Right hindlimb (tissue), 1 donor: ENCODE measurements at regions not wholly inside any gene's neighbourhood (a gene's known extent, or its start where the extent isn't known, plus 50 kb on each side); places are given as distances from the start of the nearest gene placed in this dataset.

Experiments used
- DNase-seq: peaks from one replicate; pipeline ENCODE4 v3.0.0-alpha.2; 2018

DNA sequence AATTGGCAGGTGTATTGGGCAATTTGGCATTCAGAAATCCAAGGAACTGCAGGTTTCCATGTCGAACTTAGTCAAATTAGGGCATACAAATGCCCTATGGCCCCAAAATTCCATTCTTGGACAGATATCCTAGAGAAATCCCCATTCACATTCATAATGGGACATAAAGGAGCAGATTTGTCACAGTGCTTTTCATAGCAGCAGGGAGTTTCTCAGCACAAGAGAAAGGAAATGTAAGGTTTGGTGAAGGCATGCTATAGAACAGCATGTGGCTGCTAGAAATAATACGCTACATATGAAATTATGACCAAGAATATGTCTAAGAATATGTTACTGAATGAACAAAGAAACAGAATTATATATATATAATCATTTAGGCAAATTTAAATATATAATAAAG lies 437.5 kb upstream of the BOD1L1 start:
- no peak for DNase-seq

DNA sequence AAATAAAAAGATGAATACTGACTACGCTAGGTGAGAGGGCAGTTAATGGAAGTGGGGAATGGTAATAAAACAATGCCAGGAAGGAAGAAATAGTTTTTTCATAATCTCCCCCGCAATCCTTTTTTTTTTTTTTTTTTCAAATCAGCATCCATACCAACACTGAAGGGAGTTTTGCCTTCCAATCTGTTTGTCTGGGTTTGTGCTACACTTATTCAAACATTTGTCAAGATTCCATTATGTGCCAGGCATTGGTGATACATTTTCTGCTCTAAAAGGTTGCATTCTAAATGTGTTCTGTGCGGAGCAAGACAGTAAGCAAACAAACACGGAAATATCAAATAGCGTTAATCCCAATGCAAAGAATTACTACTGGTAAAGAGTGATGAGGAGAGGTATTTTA lies 437.9 kb upstream of the BOD1L1 start:
- DNase-seq: no peak

DNA sequence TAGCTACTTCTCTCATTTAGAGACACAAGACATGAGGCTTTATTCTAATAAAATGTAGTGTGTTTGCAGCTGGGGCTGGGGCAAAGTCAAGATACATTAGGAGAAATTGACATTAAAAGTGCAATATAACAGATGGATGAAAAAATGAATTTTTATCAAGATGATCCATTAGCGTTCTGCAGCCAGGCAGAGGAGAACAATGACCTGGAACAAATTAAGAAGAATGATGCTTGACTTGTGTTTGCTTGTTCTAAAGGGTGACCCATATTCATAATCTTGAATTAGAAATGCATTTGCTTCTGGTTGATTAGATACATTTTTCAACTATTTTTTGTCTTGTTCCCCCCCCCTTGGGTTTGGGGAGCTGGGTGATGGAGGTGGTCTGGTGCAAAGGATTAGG lies 439.5 kb upstream of the BOD1L1 start:
- DNase-seq: no peak

DNA sequence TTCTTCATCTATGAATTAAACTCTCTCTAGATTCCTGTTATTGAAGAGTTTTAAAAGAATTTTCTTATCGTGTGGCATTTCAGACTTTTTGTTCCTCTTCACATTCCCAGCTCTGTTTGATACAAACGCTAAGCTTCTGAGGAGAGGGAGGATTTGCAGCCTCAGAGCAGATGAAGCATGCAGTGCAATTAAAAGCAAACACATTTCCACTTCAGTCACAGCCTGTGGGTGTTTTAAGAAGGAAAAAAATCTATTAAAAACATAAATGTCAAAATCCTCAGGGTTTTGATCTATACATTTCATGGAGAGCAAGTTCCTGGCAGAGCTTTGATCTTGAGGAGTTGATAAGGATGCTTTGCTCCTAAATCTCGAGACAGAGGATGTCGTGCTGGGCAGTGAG lies 442.4 kb upstream of the BOD1L1 start:
- DNase-seq: no peak

DNA sequence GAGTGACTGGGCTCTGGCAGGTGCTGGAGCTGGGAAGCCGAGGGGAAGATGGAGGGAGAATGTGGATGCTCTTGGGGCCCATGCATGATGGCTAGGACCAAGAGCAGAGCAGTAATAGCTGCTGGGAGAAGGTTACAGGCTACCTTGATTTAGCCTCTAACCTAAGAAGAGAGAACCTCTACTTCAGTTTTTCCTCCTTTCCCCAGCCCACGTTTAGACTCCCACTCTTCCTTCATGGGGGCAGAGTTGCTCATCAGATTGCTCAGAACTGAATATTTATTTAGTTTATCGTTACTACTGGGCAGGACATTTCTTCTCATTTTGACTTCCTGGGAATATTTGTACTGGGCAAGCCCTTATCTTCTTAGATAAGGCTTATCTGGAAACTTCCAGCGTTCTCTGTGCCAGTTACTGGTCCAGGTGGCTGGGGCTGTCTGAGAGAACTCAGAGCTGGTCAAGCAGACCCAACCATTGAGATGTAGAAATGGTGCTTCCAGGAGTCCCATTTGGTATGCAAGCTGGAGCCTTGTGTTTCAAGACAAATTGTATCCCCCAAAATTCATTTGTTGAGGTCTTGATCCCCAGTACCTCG lies 442.9 kb upstream of the BOD1L1 start:
- DNase-seq: no peak

DNA sequence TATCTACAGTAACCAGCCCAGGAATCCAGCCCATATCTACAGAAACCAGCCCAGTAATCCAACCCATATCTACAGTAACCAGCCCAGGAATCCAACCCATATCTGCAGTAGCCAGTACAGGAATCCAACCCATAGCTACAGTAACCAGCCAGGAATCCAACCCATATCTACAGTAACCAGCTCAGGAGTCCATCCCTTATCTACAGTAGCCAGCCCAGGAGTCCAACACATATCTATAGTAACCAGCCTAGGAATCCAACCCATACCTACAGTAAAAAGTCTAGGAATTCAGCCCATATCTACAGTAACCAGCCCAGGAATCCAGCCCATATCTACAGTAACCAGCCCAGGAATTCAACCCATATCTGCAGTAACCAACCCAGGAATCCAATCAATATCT lies 445.0 kb upstream of the BOD1L1 start:
- DNase-seq: no peak

DNA sequence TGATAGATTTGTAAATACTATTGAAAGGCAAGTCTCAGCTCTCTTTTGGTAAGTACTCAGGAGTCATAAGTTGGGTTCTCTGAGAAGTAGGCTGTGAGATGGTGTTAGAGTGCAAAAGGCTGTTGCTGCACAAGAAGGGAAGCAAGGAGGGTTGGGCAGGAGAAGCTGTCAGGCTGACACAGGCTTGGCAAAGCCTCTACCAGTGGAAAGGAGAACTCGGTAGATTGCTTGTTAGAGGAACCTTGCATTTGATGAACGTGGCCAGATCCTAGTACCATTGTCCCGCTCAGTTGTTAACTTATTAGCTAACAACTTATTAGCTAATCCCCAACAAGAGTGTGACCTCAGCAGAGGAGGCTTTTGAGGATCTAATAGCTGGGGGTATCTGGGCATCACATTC lies 449.3 kb upstream of the BOD1L1 start:
- DNase-seq: no peak

DNA sequence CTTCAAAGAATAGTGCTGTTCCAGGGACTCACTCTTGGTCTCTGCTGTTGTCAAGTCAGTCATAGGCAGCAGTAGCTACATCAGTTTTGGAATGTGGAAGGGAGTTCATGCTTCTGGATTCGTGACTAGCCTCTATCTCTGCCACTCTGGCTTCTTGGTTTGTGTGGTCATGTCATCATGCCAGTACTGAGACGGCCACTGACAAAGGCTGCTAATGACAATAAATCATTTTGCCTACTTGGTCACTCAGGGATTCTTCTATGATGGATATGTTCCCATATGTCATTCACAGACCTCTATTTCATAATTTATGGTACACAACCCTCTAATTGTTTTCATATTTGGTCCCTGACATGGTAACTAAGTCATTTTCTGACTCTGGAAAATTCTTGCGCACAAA lies 450.8 kb upstream of the BOD1L1 start:
- no peak for DNase-seq

DNA sequence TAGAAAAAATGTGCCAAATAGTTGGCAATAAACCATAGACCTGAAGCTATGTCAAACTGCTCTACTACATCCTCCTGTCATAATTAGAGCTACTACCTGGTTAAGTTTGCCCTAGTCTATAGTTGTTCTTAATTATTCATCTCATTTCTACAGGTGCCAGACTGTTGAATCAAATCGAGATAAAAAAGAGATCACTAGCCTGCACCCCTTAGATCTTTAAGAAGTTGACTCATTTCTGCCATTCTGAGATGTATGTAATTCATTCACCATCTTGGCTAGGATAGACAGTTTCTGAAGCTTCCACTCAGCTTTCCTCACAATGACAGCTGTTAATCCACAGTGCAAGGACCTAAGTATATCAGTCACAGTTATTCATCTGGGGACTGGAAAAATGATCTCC lies 452.1 kb upstream of the BOD1L1 start:
- no peak for DNase-seq

DNA sequence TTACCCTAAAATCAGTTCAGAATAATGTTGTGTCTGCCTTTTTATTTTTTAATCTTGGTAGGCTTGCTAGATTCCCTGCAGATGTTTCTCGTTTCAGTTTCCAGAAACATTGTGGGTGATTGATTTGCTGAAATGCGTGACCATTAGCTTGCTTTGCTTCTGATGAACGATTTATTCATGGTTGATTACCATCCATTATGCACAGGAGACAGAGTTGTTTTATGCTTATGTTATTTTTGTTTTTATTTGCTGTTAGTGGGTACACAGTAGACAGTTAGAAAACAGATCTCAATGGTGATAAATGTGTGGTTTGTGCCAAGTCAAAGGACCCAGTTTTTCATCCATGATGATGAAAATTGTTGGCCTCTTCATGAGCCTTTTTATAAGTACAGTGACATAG lies 455.6 kb upstream of the BOD1L1 start:
- no peak for DNase-seq

DNA sequence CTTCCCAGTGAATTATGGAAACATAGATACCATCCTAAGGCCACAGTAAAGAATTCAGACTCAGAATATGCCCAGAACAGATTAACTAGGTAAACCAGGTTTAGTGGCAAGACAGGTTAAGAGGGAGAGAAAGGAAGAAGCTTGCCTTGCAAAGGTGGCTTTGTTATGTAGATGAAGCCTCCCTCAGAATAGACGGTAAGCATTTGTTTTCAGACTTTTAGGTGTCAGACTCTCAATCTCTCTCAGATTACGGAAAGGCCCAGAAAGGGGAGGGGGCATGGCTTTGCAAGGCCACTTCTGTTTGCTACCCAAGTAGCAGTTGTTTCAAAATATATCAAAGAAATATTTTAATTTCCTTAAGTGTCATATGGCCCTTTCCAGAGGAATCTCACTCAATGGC lies 457.1 kb upstream of the BOD1L1 start:
- DNase-seq: no peak

DNA sequence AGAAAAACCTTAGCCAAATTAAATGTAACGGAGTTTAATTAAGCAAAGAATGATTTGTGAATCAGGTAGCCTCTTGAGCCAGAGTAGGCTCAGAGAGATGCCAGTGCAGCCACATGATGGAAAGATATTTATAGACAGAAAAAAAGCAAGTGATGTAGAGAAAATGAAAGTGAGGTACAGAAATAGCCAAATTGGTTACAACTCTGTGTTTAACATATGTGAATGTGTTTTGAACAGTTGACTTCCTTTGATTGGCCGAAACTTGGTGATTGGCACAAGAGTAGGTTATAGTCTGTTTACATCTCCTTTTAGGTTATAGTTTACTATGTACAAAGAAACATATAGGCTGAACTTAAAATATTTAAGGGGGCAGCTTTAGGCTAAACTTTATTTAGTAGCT lies 459.9 kb upstream of the BOD1L1 start:
- DNase-seq: no peak

DNA sequence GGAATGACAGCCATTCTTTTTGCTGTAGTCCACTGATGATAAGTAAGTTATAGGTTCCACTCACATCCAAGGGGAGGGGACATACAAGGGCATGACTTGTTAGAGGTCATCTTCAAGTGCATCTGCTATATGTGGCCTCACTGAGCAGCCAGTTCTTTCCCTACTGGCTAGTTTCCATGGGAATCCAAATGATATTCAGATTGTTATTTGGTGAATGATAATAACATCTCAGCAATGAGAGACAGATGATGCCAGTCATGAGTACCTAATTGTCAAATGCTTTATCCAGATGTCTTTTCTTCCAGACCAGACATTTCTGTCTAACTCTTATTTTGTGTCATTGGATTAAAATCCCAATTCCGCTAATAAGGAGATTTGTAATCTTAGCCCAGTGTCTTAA lies 460.4 kb upstream of the BOD1L1 start:
- DNase-seq: no peak

DNA sequence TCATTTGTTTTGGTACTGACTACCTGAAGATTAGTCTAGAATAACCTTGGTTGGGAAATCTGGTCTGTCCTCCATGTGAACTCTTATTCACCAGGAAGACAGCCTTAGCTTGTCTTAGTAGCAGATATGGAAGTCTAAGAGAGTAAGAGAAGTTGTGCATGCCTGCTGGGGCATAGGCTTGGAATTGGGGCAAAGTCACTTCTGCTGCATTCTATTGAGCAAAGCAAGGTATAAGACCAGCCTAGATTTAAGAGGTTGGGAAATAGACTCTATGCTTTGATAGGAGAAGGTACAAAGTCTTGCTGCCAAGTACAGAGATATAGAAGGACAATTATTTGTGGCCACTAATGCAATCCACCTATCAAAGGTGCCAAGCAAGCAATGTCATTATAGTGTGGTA lies 464.0 kb upstream of the BOD1L1 start:
- no peak for DNase-seq

DNA sequence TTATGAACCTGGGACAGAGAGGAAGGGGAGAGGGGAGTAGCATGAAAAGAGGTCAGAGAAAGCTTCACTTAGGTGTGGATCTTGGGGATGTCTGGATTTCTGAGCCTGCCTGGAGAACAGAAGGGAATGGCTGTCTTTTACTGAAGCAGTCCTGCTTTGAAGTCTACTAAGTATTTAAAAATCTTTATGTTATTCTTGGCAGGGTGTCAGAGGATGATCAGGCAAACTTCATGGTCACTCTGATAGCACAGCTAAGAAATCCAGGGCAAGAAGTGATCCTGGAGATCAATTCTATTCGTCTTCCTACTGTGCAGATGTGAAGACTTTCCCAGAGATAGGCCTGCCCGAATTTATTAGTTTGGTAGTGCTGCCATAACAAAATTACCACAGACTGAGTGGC lies 464.4 kb upstream of the BOD1L1 start:
- no peak for DNase-seq

DNA sequence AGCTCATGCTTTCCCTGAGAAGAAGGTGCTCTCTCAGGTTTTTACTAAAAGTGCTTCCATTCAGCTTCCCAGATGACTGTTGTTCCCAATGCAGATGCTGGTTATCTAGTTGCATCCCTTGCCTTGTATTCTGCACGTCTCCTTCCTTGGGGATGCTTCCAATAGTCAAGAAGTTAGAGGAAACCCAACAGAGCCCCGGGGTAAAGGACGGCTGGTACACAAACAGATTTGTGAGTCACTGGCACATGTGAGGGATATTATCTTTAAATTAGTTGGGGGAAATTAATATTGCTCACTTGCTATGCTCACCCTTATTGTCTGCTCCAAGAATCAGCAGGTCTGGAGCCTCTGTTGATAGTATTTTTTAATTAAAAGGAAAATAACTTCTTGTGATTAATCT lies 465.2 kb upstream of the BOD1L1 start:
- no peak for DNase-seq

DNA sequence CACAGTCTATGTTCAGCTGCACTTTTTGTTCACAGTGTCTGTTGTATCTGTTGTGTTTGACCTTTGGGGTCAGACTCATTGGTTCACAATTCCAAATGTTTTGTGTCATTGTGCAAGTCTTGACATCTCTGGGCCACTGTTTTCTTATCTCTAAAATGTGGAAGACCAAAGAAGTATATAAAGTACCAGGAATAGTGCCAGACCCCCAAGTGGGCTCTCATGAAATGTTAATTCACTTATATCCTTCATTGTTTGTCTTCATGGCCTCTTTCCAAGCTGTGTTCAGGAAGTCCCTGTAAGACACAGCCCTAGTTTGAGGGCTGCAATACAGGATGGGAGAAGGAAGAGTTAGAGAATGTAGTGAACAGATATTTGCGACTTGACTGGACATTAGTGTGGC lies 468.3 kb upstream of the BOD1L1 start:
- no peak for DNase-seq

DNA sequence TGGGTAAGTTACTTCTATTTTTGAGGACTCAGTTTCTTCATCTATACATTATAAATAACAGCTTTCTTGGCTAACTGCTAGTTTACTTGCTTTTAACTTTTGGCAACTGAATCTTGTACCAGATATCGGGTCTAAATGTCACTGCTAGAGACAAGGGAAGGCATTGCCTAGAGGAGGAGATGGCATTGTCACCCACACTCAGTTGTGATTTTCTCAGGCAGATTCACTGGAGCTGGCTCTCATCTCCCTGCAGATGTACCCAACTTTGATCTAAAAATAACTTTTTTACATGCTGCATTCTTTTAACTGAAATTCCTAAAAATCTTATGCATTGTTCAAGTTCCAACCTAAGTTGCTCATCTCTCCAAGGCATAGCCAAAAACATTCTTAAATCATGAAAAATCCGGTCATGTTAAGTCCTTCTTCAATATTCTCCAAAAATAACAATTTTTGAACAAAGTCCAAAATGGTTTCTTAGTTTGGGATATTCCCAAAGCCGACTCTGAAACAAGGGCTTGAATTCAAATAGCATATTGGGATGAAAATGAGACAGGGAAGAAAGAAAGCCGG lies 469.0 kb upstream of the BOD1L1 start:
- no peak for DNase-seq

DNA sequence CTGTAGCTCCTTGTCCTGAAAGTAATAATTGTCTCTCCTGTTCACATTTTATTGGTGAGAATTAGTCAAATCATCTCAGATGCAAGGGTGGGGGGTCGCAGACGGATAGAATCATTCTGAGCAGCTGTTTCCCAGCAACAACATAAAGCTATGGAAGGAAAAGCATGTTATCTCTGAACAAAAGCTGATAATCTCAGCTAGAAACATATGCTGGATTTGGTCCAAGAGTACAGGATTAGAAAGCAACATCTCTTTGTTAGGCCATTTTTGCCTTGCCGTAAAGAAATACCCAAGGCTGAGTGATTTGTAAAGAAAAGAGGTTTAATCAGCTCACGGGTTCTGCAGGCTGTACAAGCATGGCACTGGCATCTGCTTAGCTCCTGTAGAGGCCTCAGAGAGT lies 472.8 kb upstream of the BOD1L1 start:
- DNase-seq: no peak

DNA sequence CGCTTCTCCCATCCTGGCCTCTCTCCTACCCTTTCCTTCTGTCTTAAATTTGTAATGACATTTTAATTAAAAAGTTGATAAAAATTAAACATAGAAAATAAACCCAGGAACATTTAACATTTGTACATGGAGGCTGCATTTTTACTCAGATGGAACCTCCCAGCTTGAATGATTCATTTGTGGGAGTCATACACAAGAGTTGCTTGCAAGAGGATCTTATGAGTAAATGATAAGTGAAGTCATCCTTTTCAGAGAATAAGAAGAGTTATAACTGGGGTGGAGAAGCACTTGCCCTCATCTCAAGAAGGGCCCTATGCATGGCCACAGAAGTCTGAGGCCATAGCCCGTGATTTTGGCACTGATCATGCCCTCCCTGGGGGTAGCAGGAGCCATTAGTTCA lies 482.9 kb upstream of the BOD1L1 start:
- DNase-seq: no peak

DNA sequence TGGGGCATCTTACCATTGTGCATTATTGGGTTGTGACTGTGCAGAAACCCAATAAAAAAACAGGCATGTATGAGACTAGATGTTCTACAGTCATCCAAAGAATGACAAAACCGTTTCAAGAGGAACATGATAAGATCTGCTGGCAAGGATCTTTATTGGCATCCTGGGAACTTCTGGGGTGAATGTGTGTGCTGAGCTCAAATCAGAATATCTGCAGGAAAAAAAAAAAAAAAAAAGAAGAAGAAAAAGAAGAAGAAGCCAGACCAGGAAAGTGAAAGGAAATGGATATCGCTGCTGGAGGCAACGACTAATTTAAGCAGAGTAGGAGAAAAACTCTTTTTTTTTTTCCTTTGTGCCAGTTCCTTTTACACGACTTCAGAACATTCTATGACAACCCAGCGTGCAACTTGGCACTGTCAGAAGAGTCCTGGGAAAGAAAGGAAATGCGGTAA lies 484.2 kb upstream of the BOD1L1 start:
- DNase-seq: no peak

DNA sequence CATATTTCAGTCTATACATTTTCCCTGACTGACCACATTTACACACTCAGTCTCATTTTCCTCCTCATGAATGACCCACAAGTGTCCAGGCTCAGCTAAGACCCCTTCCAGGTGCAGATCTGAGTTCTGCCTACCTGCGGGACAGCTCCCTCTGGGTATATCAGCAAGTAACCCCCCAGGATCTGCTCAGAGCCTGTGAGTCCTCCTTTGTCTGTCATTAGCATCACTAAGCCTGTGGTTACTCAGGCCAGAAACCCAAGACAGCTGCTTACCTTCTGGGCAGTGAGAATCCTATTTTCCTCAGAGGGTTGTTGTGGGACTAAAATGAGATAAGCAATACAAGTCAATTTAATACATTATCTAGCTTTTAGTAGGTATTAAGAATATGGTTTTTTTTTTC lies 487.6 kb upstream of the BOD1L1 start:
- DNase-seq: no peak

DNA sequence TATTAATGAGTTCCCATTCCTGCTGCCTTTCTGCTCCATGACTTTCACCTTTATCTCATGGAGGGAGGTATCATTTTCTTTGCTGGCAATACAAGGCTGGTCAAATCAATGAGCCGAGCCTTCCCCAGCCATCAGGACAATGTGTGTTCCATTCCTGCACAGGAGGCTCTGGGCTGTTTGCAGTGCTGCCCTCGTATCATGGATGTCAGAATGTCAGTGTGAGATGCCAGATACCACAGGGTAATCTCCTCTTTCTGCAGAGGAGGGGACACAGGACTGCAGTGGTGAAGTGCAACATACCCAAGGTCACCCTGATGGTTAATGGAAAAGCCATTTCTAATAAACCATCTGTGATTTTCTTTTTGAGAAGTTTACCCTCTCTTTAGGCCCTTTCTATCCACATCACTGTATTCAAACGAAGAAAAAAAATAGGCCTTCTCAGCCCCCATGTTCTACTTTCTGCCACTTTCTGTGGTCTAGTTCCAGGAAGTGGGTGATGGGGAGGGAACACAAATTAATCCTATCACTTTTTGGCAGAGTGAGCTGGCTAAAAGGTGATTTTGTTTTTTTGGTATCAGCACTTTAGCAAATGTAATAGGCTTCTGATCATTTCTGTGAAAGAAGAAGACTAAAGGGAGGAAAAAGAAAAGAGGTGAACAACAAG lies 490.2 kb upstream of the BOD1L1 start:
- DNase-seq: no peak

DNA sequence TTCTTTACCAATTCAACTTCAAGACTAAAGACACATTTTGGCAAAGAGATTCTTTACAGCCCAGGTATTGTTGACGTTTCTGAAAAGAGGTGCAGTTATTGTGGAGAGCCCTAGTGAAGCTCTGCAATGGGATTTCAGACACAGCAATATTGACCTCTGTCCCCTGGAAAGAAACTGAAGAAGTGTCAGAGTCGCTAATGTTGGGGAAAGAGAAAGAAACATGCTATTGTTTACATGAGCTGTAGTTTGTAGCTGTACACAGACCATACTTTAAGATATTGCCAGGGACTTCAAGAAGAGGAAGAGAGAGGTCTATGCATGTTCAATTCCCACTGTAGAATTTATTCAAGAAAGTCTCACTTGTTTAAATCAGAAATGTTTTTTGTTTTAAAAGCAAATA lies 497.3 kb upstream of the BOD1L1 start:
- no peak for DNase-seq
